ENCODE measurements at regions not wholly inside any gene's neighbourhood (a gene's known extent, or its start where the extent isn't known, plus 50 kb on each side); places are given as distances from the start of the nearest gene placed in this dataset.

DNA sequence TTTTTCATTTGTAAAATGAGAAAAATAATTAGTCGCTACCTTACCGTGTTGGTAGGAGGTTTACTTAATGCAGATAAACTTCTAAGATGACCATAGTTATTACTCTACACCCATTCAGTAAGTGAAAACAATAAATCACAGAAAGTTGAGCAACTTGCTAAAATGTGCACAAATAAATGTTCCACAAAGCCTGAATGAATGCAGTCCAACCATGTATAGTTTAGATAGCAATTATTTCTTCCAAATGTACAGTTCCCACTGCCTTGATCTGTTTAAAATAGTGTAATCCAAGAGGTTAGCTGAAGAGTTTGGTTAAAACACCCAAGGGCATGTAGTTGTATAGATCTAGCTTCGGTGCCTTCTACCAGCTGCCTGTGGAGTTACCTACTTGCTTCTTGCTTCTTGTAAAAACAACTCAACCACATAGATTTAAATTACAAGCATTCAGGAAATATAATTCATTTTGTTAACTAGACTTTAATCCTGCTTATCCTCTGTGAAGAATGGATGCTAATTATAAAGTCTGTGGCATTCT, 106.3 kb upstream of the CARD18 start:
- H3K4me1 ChIP-seq: peaks cover 0 to 16% (median 14%) of the 10 kb centered on the region in 9 donors
- intact Hi-C loops (cut with DNase I): no loop called here
- TF ChIP-seq, protein P1, sequence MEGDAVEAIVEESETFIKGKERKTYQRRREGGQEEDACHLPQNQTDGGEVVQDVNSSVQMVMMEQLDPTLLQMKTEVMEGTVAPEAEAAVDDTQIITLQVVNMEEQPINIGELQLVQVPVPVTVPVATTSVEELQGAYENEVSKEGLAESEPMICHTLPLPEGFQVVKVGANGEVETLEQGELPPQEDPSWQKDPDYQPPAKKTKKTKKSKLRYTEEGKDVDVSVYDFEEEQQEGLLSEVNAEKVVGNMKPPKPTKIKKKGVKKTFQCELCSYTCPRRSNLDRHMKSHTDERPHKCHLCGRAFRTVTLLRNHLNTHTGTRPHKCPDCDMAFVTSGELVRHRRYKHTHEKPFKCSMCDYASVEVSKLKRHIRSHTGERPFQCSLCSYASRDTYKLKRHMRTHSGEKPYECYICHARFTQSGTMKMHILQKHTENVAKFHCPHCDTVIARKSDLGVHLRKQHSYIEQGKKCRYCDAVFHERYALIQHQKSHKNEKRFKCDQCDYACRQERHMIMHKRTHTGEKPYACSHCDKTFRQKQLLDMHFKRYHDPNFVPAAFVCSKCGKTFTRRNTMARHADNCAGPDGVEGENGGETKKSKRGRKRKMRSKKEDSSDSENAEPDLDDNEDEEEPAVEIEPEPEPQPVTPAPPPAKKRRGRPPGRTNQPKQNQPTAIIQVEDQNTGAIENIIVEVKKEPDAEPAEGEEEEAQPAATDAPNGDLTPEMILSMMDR (IDR thresholded peaks at IDR 0.05): no peak
- H3K9me3 ChIP-seq: no peaks in the 10 kb centered on the region
- DNase-seq: no peak
- H3K4me3 ChIP-seq: no peak overlapping the region
- no peak for ATAC-seq
- peak overlapping the region in 1 of 10 donors; percentile 62 for H3K27ac ChIP-seq
- H3K36me3 ChIP-seq: no peaks in the 10 kb centered on the region
- 97 to 98% methylated on average over 3 of the region's 3 CpGs for WGBS, 2 donors
- H3K27me3 ChIP-seq: no peaks in the 10 kb centered on the region

DNA sequence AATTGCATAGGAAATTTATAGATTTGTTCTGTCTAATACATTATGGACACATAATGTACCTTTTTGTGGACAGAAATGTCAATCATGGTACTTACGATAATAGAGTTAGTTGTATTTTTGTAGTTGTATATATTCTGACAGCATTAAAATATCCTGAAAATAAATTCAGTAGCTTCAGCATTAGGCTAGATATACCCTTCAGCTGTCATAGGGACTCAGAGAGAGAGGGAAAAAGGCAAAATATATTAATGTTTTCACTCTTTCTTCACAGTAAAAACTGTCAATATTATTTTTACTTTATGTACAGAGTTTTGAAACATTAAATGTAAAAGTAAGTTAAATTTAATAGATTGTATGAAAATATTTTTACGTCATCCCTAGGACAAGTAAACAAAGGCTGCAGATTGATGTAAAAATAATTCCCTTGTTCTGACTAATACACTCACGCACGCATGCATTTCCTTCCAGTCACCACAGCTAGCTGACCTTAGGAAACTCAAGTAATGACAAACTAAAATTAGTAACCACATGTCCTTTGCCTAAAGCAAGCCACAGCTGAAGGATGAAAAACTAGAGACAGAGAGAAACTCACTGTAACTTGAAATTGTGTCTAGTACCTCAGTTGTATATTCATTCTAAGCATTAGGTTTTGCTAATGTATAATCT, 104.7 kb upstream of the CARD18 start:
- H3K27me3 ChIP-seq: no peaks in the 10 kb centered on the region
- peaks cover 0 to 16% (median 14%) of the 10 kb centered on the region in 9 donors for H3K4me1 ChIP-seq
- peak; percentile 86 to 99 (median 96) for ATAC-seq
- intact Hi-C loops (cut with DNase I): no loop called here
- TF ChIP-seq, protein P1 (IDR thresholded peaks at IDR 0.05): no peak
- H3K9me3 ChIP-seq: no peaks in the 10 kb centered on the region
- H3K36me3 ChIP-seq: no peaks in the 10 kb centered on the region
- H3K27ac ChIP-seq: peak overlapping the region in 8 of 10 donors; percentile 25 to 70 (median 56)
- WGBS, 2 donors: 20 to 26% methylated on average over 4 of the region's 4 CpGs
- DNase-seq: peak in 1 of 2 donors; percentile 48
- no peak overlapping the region for H3K4me3 ChIP-seq

DNA sequence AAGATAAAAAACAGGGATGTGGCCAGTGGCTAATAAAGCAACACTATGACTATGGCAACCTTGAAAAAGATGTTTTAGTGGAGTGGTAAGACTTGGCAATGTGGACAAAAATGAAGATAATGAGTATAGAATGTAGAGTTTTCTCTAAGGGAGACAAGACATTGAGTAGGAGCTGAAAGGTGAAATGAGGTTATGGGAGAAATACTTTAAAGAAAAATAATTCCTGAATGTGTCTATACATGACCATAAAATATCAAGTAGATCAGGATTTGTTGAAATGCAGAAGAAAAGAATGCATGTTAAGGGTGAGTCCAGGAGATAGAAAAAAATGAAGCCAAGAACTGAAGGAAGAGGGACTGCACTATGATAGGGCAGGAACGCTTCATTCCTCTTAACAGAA, 101.6 kb upstream of the CARD18 start:
- DNase-seq (no peak), ATAC-seq (no peak)
- no peak overlapping the region for H3K27ac ChIP-seq
- WGBS, 2 donors: 87 to 92% methylated on average over 1 of the region's 1 CpG
- H3K4me3 ChIP-seq: no peak overlapping the region
- H3K36me3 ChIP-seq: no peaks in the 10 kb centered on the region
- H3K9me3 ChIP-seq: no peaks in the 10 kb centered on the region
- H3K27me3 ChIP-seq: no peaks in the 10 kb centered on the region
- intact Hi-C loops (cut with DNase I): no loop called here
- H3K4me1 ChIP-seq: peaks cover 0 to 16% (median 14%) of the 10 kb centered on the region in 9 donors
- TF ChIP-seq, protein P1 (IDR thresholded peaks at IDR 0.05): no peak

DNA sequence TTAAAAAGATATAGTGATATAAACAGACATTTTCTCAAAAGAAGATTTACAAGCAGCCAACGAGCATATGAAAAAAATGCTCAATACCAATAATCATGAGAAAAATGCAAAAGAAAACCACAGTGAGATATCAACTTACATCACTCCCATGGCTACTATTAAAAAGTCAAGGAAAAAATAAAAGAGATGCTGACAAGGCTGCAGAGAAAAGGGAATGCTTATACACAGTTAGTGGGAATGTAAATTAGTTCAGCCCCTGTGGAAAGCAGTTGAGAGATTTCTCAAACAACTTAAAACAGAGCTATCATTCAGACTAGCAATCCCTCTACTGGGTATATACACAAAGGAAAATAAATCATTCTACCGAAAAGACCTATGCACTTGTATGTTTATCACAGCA, 97.1 kb upstream of the CARD18 start:
- TF ChIP-seq, protein P1 (IDR thresholded peaks at IDR 0.05): no peak
- H3K27ac ChIP-seq: no peak overlapping the region
- H3K4me3 ChIP-seq: no peak overlapping the region
- DNase-seq (no peak), ATAC-seq (no peak)
- 71 to 81% methylated on average over 2 of the region's 2 CpGs for WGBS, 2 donors
- intact Hi-C loops (cut with DNase I): no loop called here
- H3K9me3 ChIP-seq: no peaks in the 10 kb centered on the region
- no peaks in the 10 kb centered on the region for H3K27me3 ChIP-seq
- H3K36me3 ChIP-seq: no peaks in the 10 kb centered on the region
- H3K4me1 ChIP-seq: no peaks in the 10 kb centered on the region

Data from heart right ventricle (tissue), 16 donors.